OCI-LY7 (cell line): ENCODE measurements at regions not wholly inside any gene's neighbourhood (a gene's known extent, or its start where the extent isn't known, plus 50 kb on each side); places are given as distances from the start of the nearest gene placed in this dataset.

Source experiments
- CTCF ChIP-seq: fragments of 200-600 bp; sonication (generic); conservative IDR thresholded peaks from 2 replicates; pipeline ENCODE4 v1.5.1; 2014; ENCODE audit warnings: mild to moderate bottlenecking, antibody characterized with exemption, low read length, moderate library complexity, mixed read lengths
- EZH2phosphoT487 ChIP-seq: fragments of 200-600 bp; sonication (generic); IDR thresholded peaks from 2 replicates; pipeline ENCODE4 v1.6.1; 2018; ENCODE audit warnings: low read depth, borderline replicate concordance, mild to moderate bottlenecking, mixed run types, antibody characterized with exemption, low read length, moderate library complexity, mixed read lengths

DNA sequence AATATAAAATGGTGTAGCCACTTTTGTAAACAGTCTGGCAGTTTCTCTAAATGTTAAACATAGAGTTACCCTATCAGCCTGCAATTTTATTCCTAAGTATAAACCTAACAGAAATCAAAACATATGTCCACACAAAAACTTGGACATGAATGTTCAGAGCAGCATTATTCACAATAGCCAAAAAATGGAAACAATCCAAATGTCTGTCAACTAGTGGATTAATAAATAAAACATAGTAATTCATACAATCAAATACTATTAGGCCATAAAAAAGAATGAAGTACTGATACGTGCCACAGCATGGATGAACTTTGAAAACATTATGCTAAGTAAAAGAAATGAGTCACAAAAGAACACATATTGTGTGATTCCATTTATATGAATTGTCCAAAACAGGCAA is 196.5 kb downstream of the NUAK1 start:
- TF ChIP-seq CTCF, result no peak
- no peak for TF ChIP-seq EZH2phosphoT487
